WTC11 (cell line): ENCODE measurements at regions not wholly inside any gene's neighbourhood (a gene's known extent, or its start where the extent isn't known, plus 50 kb on each side); places are given as distances from the start of the nearest gene placed in this dataset.

Experiments used
- ATAC-seq: fragments of 200-7000 bp; cut with Tn5 transposase; 2 replicates; pipeline ENCODE4 v1.10.0; 2021; ENCODE audit warnings: mild to moderate bottlenecking, moderate library complexity
- CTCF ChIA-PET: fragments of 300-600 bp; sonication (Branson Sonifier 250); formaldehyde crosslinking; loops from one replicate; lab custom pipeline; 2021; ENCODE audit warnings: antibody characterized with exemption; lab: Charles Lee
- POLR2A ChIA-PET: fragments of 350-600 bp; sonication (Branson Sonifier 250); formaldehyde crosslinking; loops from one replicate; lab custom pipeline; 2021; ENCODE audit warnings: antibody characterized with exemption; lab: Charles Lee
- DNase-seq: peaks from one replicate; pipeline ENCODE4 v3.0.0; 2021; ENCODE audit warnings: low spot score
- H3K27ac Mint-ChIP-seq: 2 replicates; pipeline ENCODE4 v1.8.0; 2021; ENCODE audit warnings: mixed read lengths
- H3K27me3 Mint-ChIP-seq: 2 replicates; pipeline ENCODE4 v1.8.0; 2021; ENCODE audit warnings: low read depth, mild to moderate bottlenecking, moderate library complexity, mixed read lengths
- H3K36me3 Mint-ChIP-seq: 2 replicates; pipeline ENCODE4 v1.8.0; 2021; ENCODE audit warnings: mixed read lengths
- H3K4me1 Mint-ChIP-seq: 2 replicates; pipeline ENCODE4 v1.8.0; 2022; ENCODE audit warnings: mixed read lengths
- H3K4me3 Mint-ChIP-seq: 2 replicates; pipeline ENCODE4 v1.8.0; 2021; ENCODE audit warnings: mild to moderate bottlenecking, moderate library complexity, mixed read lengths
- H3K9me3 Mint-ChIP-seq: 2 replicates; pipeline ENCODE4 v1.8.0; 2021; ENCODE audit warnings: mixed read lengths
- ATF1 ChIP-seq: sonication (generic); formaldehyde crosslinking; IDR thresholded peaks from 2 replicates; pipeline ENCODE4 v1.8.1; 2023; ENCODE audit warnings: mild to moderate bottlenecking, moderate library complexity, missing genetic modification reagents
- ATF3 ChIP-seq: sonication (generic); formaldehyde crosslinking; conservative IDR thresholded peaks from 2 replicates; pipeline ENCODE4 v1.8.1; 2022; ENCODE audit warnings: mild to moderate bottlenecking, missing genetic modification reagents
- E2F1 ChIP-seq: sonication (generic); formaldehyde crosslinking; IDR thresholded peaks from 2 replicates; pipeline ENCODE4 v1.8.0; 2022; ENCODE audit warnings: mild to moderate bottlenecking, missing genetic modification reagents
- ERG ChIP-seq: fragments of 250-450 bp; sonication (Bioruptor Pico); IDR thresholded peaks from 2 replicates; pipeline ENCODE4 v1.8.0; 2021; ENCODE audit warnings: mild to moderate bottlenecking
- FOXP1 ChIP-seq: sonication (generic); formaldehyde crosslinking; IDR thresholded peaks from 2 replicates; pipeline ENCODE4 v1.8.0; 2022; ENCODE audit warnings: missing genetic modification reagents, mild to moderate bottlenecking, moderate library complexity, borderline replicate concordance
- JAZF1 ChIP-seq: fragments of 250-450 bp; sonication (Bioruptor Pico); IDR thresholded peaks from 2 replicates; pipeline ENCODE4 v1.9.0; 2021; ENCODE audit warnings: moderate library complexity, mild to moderate bottlenecking, inconsistent platforms
- NFE2L1 ChIP-seq: sonication (generic); formaldehyde crosslinking; IDR thresholded peaks from 2 replicates; pipeline ENCODE4 v1.8.1; 2023; ENCODE audit warnings: missing genetic modification reagents
- RORB ChIP-seq: fragments of 250-450 bp; sonication (Bioruptor Pico); IDR thresholded peaks from 2 replicates; pipeline ENCODE4 v1.9.0; 2021; ENCODE audit warnings: mild to moderate bottlenecking
- SP1 ChIP-seq: sonication (generic); formaldehyde crosslinking; conservative IDR thresholded peaks from 2 replicates; pipeline ENCODE4 v1.8.1; 2022; ENCODE audit warnings: missing genetic modification reagents
- STAT6 ChIP-seq: sonication (generic); formaldehyde crosslinking; conservative IDR thresholded peaks from 2 replicates; pipeline ENCODE4 v1.8.1; 2023; ENCODE audit warnings: mild to moderate bottlenecking, low read depth, missing genetic modification reagents, moderate library complexity
- TCF7 ChIP-seq: sonication (generic); formaldehyde crosslinking; IDR thresholded peaks from 2 replicates; pipeline ENCODE4 v1.8.0; 2022; ENCODE audit warnings: mild to moderate bottlenecking, low read depth, missing genetic modification reagents, moderate library complexity
- ZNF423 ChIP-seq: fragments of 250-450 bp; sonication (Bioruptor Pico); IDR thresholded peaks from 2 replicates; pipeline ENCODE4 v2.1.2; 2022; ENCODE audit warnings: mild to moderate bottlenecking, moderate library complexity
- ZNF671 ChIP-seq: fragments of 250-450 bp; sonication (Bioruptor Pico); IDR thresholded peaks from 2 replicates; pipeline ENCODE4 v1.8.0; 2021; ENCODE audit warnings: mild to moderate bottlenecking
- TF ChIP-seq, protein P1 (sequence below): sonication (generic); formaldehyde crosslinking; IDR thresholded peaks from 2 replicates; pipeline ENCODE4 v1.8.0; 2022; ENCODE audit warnings: mild to moderate bottlenecking, missing genetic modification reagents
- TF ChIP-seq, protein P2 (sequence below): sonication (generic); formaldehyde crosslinking; IDR thresholded peaks from 2 replicates; pipeline ENCODE4 v1.8.1; 2023; ENCODE audit warnings: mild to moderate bottlenecking, missing genetic modification reagents, moderate library complexity

- no peak for TF ChIP-seq STAT6
- TF ChIP-seq, protein P1, sequence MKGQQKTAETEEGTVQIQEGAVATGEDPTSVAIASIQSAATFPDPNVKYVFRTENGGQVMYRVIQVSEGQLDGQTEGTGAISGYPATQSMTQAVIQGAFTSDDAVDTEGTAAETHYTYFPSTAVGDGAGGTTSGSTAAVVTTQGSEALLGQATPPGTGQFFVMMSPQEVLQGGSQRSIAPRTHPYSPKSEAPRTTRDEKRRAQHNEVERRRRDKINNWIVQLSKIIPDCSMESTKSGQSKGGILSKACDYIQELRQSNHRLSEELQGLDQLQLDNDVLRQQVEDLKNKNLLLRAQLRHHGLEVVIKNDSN (CRISPR knock-in tag), result no peak
These were observed 325.3 kb upstream of the RASGEF1B start (continued) for GRCh38 chr4:81796790-81797528.

DNA sequence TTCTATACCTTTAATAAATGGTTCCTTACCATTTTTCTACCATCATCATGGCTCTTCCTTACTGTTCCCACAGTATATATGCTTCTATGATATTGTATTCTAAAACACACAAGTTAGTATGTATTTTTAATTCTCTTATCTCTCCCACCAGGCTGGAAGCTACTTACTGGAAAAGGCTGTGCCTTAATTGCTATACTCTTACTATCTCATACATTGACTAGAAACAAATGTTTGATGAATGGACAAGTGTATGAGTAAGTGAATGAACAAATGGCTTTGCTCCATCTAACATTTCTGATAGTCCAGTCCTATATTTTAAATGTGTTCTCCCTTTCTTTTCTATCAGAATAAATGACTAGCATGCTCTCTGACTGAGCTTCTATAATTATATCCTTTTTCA lies 320.8 kb upstream of the RASGEF1B start:
- POLR2A ChIA-PET, result no interaction called here
- no peak for TF ChIP-seq ZNF671 (CRISPR knock-in tag)
- TF ChIP-seq, protein P2, sequence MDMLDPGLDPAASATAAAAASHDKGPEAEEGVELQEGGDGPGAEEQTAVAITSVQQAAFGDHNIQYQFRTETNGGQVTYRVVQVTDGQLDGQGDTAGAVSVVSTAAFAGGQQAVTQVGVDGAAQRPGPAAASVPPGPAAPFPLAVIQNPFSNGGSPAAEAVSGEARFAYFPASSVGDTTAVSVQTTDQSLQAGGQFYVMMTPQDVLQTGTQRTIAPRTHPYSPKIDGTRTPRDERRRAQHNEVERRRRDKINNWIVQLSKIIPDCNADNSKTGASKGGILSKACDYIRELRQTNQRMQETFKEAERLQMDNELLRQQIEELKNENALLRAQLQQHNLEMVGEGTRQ, result no peak
- no peak for TF ChIP-seq ATF1 (CRISPR knock-in tag)
- no peak for TF ChIP-seq ERG (CRISPR knock-in tag)
- no peak for TF ChIP-seq RORB (CRISPR knock-in tag)
- no peak for TF ChIP-seq ATF3 (CRISPR knock-in tag)
- TF ChIP-seq ZNF423, result no peak
- no peak for TF ChIP-seq JAZF1 (CRISPR knock-in tag)
- TF ChIP-seq SP1 (CRISPR knock-in tag), result no peak
- TF ChIP-seq, all 79 proteins: peak for 0
- no peaks in the 10 kb centered on the region for H3K36me3 Mint-ChIP-seq
- no peaks in the 10 kb centered on the region for H3K27me3 Mint-ChIP-seq
- H3K4me3 Mint-ChIP-seq, result no peak overlapping the region
- H3K27ac Mint-ChIP-seq, result no peak overlapping the region
- ATAC-seq, result no peak
- CTCF ChIA-PET, result no interaction called here
- no peaks in the 10 kb centered on the region for H3K4me1 Mint-ChIP-seq
- no peak for DNase-seq
- no peaks in the 10 kb centered on the region for H3K9me3 Mint-ChIP-seq

- no peak overlapping the region for H3K4me3 Mint-ChIP-seq
- ChIA-PET CTCF (no interaction called here), POLR2A (no interaction called here)
- no peaks in the 10 kb centered on the region for H3K9me3 Mint-ChIP-seq
- no peaks in the 10 kb centered on the region for H3K36me3 Mint-ChIP-seq
- no peaks in the 10 kb centered on the region for H3K27me3 Mint-ChIP-seq
- TF ChIP-seq E2F1, result no peak
- no peak for TF ChIP-seq NFE2L1 (CRISPR knock-in tag)
- no peak for TF ChIP-seq TCF7 (CRISPR knock-in tag)
- no peak for TF ChIP-seq FOXP1
- TF ChIP-seq RORB (CRISPR knock-in tag), result no peak
- no peak for ATAC-seq
- no peak for DNase-seq
- no peak overlapping the region for H3K27ac Mint-ChIP-seq
- H3K4me1 Mint-ChIP-seq, result no peaks in the 10 kb centered on the region
These were observed 318.8 kb upstream of the RASGEF1B start for GRCh38 chr4:81790477-81790876.
